DND-41 (cell line): ENCODE measurements at regions not wholly inside any gene's neighbourhood (a gene's known extent, or its start where the extent isn't known, plus 50 kb on each side); places are given as distances from the start of the nearest gene placed in this dataset.

ENCODE experiments used
- EZH2 ChIP-seq: IDR thresholded peaks from 3 replicates; pipeline ENCODE4 v1.6.1; 2012; ENCODE audit warnings: borderline replicate concordance, low read depth, mild to moderate bottlenecking, moderate library complexity, low read length, inconsistent platforms; ENCODE audit not compliant: severe bottlenecking
- TF ChIP-seq, protein P1 (sequence below): IDR thresholded peaks from 2 replicates; pipeline ENCODE4 v1.5.1; 2012; ENCODE audit warnings: borderline replicate concordance, low read length, moderate library complexity, mild to moderate bottlenecking; ENCODE audit not compliant: poor library complexity, severe bottlenecking; ENCODE audit errors: extremely low read depth

DNA sequence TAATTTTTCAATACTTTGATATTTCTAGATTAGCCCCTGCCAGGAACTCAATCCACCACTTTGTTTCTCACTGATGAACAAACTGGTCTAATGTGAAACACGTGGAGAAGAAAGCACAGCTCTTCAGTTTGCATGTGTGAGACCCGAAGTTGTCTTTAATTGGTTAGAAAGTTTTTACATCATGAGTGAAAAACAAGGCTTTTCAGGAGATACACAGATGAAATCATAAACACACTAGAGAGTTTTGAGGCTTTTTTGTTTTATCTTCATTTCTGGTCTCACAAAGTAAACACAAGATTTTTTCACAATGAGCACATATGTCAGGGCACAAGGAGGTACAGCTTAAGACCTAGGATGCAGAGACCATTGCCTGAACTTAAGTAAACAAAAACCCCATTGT, 84.5 kb upstream of the MOCS2 start:
- TF ChIP-seq EZH2: no peak
- TF ChIP-seq, protein P1, sequence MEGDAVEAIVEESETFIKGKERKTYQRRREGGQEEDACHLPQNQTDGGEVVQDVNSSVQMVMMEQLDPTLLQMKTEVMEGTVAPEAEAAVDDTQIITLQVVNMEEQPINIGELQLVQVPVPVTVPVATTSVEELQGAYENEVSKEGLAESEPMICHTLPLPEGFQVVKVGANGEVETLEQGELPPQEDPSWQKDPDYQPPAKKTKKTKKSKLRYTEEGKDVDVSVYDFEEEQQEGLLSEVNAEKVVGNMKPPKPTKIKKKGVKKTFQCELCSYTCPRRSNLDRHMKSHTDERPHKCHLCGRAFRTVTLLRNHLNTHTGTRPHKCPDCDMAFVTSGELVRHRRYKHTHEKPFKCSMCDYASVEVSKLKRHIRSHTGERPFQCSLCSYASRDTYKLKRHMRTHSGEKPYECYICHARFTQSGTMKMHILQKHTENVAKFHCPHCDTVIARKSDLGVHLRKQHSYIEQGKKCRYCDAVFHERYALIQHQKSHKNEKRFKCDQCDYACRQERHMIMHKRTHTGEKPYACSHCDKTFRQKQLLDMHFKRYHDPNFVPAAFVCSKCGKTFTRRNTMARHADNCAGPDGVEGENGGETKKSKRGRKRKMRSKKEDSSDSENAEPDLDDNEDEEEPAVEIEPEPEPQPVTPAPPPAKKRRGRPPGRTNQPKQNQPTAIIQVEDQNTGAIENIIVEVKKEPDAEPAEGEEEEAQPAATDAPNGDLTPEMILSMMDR: no peak
